Mesendoderm (in vitro differentiated cells): ENCODE measurements at regions not wholly inside any gene's neighbourhood (a gene's known extent, or its start where the extent isn't known, plus 50 kb on each side); places are given as distances from the start of the nearest gene placed in this dataset.

ENCODE experiments used
- DNase-seq: peaks from one replicate; pipeline ENCODE4 v3.0.0; 2013
- H2AK5ac ChIP-seq: 2 replicates; pipeline ENCODE4 v1.6.1; 2013; ENCODE audit warnings: low read length, inconsistent platforms
- H2BK120ac ChIP-seq: 2 replicates; pipeline ENCODE4 v1.6.1; 2013; ENCODE audit warnings: low read depth, mild to moderate bottlenecking, low read length, moderate library complexity, mixed read lengths
- H2BK15ac ChIP-seq: replicated peaks from 2 replicates; pipeline ENCODE4 v1.6.1; 2013; ENCODE audit warnings: low read depth, mild to moderate bottlenecking, moderate library complexity
- H2BK5ac ChIP-seq: 2 replicates; pipeline ENCODE4 v1.6.1; 2013; ENCODE audit warnings: low read length, inconsistent platforms
- H3K18ac ChIP-seq: 2 replicates; pipeline ENCODE4 v1.6.1; 2013; ENCODE audit warnings: mild to moderate bottlenecking, low read length, mixed read lengths
- H3K23ac ChIP-seq: one replicate; pipeline ENCODE4 v1.6.1; 2013; ENCODE audit warnings: low read length
- H3K27ac ChIP-seq: 2 replicates; pipeline ENCODE4 v1.5.1; 2013; ENCODE audit warnings: low read depth, mild to moderate bottlenecking, inconsistent platforms, low read length, moderate library complexity
- H3K27me3 ChIP-seq: 2 replicates; pipeline ENCODE4 v1.6.1; 2013; ENCODE audit warnings: low read length, control low read depth, mild to moderate bottlenecking, inconsistent platforms; ENCODE audit not compliant: insufficient read depth, poor library complexity
- H3K36me3 ChIP-seq: 2 replicates; pipeline ENCODE4 v1.6.1; 2013; ENCODE audit warnings: low read length, inconsistent platforms; ENCODE audit not compliant: control insufficient read depth, insufficient read depth
- H3K4ac ChIP-seq: one replicate; pipeline ENCODE4 v1.6.1; 2013; ENCODE audit warnings: low read depth, mild to moderate bottlenecking, low read length, moderate library complexity
- H3K4me1 ChIP-seq: 2 replicates; pipeline ENCODE4 v1.6.1; 2013; ENCODE audit warnings: low read depth, low read length, inconsistent platforms; ENCODE audit not compliant: control insufficient read depth
- H3K4me2 ChIP-seq: 2 replicates; pipeline ENCODE4 v1.6.1; 2013; ENCODE audit warnings: low read length
- H3K4me3 ChIP-seq: 2 replicates; pipeline ENCODE4 v1.5.1; 2013; ENCODE audit warnings: mild to moderate bottlenecking, low read length
- H3K56ac ChIP-seq: one replicate; pipeline ENCODE4 v1.6.1; 2013; ENCODE audit warnings: low read length
- H3K79me1 ChIP-seq: 2 replicates; pipeline ENCODE4 v1.6.1; 2013; ENCODE audit warnings: low read length, inconsistent platforms
- H3K79me2 ChIP-seq: 2 replicates; pipeline ENCODE4 v1.6.1; 2013; ENCODE audit warnings: mild to moderate bottlenecking, low read length; ENCODE audit not compliant: control insufficient read depth, insufficient read depth
- H3K9ac ChIP-seq: 2 replicates; pipeline ENCODE4 v1.6.1; 2013; ENCODE audit warnings: low read length, inconsistent platforms
- H4K5ac ChIP-seq: one replicate; pipeline ENCODE4 v1.6.1; 2013; ENCODE audit warnings: low read length
- H4K8ac ChIP-seq: one replicate; pipeline ENCODE4 v1.6.1; 2013; ENCODE audit warnings: low read depth, mild to moderate bottlenecking, control low read depth, low read length, moderate library complexity
- WGBS: extraction: QIAGEN DNeasy Blood & Tissue Kit; methylation state at CpG from one replicate; pipeline ENCODE4 v1.1.7; 2013; ENCODE audit warnings: low lambda C conversion rate, missing lambda C conversion rate; ENCODE audit not compliant: insufficient coverage; ENCODE audit errors: extremely low coverage; 5-methylcytosine and 5-hydroxymethylcytosine counted together

DNA sequence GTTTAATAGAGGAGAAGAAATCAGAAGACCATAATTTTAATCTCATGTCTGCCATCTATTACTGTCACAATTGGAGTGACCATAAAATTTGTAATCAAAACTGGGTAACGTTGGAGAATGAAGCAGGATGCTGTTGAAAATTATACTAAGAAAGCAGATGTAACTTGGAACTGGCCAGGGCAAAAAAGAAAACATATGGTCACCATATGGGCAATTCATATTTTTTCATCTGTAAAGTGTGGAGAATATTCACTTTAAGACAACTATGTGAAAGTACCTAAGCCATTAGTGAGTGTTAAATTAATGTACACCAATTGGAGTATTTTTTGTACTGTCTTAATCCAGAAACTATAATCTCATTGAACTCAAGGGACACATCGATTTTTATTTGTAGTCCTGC, 1008.0 kb downstream of the GLUD2 start:
- Histone ChIP-seq H3K9ac (no peak overlapping the region), H3K4me2 (no peak overlapping the region), H3K4me3 (no peak overlapping the region), H2AK5ac (no peak overlapping the region), H4K8ac (no peak overlapping the region), H3K36me3 (no peaks in the 10 kb centered on the region), H2BK5ac (no peak overlapping the region), H3K79me1 (no peaks in the 10 kb centered on the region), H3K79me2 (no peaks in the 10 kb centered on the region), H2BK120ac (no peak overlapping the region), H3K27ac (no peak overlapping the region), H4K5ac (no peak overlapping the region), H3K27me3 (no peaks in the 10 kb centered on the region), H3K56ac (no peak overlapping the region), H2BK15ac (no peak overlapping the region), H3K18ac (no peak overlapping the region), H3K4me1 (no peaks in the 10 kb centered on the region), H3K23ac (no peak overlapping the region), H3K4ac (no peak overlapping the region)
- no peak for DNase-seq
- no CpG with 5 or more reads among the region's 2 CpGs for WGBS

DNA sequence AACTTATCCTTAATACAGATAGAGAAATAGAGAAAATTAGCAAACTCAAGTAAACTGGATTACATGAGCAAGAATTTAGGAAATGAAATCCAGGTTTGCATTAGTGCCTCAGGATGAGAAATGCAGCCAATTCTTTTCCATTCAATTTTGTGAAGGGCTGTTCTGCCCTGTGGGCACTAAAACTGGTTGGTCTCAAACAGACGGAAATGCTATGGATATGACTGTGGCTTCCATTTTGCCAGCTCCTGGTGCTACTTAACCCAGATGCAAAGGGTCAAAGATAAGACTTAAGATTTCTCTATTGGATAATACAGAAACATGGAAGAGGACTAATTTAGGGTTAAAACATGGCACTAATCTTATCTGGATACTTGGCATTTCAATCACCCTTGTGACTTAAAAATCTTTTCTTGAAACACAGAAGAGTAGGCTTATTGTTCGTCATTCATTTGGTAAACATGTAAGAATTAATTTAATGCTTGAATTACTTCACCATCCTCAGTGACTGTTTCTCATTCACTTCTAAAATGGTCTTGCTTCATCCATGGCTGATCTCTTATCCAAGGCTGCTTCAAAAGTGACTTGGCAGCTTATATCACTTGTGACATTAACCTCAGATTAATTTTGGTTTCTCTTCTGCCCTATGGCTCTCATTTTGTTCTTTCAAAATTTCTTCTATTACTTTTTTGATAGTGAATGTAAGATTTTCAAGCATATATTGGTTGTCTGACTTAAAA, 1008.7 kb downstream of the GLUD2 start:
- H3K4me1 ChIP-seq = no peaks in the 10 kb centered on the region
- no peak overlapping the region for H3K56ac ChIP-seq
- no peaks in the 10 kb centered on the region for H3K36me3 ChIP-seq
- WGBS = no CpG with 5 or more reads among the region's 2 CpGs
- no peak overlapping the region for H3K4me3 ChIP-seq
- no peak overlapping the region for H3K27ac ChIP-seq
- H3K79me1 ChIP-seq = no peaks in the 10 kb centered on the region
- no peak for DNase-seq
- H2BK5ac ChIP-seq = no peak overlapping the region
- no peak overlapping the region for H4K5ac ChIP-seq
- H2BK15ac ChIP-seq = no peak overlapping the region
- H3K79me2 ChIP-seq = no peaks in the 10 kb centered on the region
- no peak overlapping the region for H2BK120ac ChIP-seq
- no peak overlapping the region for H3K9ac ChIP-seq
- no peak overlapping the region for H3K18ac ChIP-seq
- H4K8ac ChIP-seq = no peak overlapping the region
- H3K4ac ChIP-seq = no peak overlapping the region
- no peak overlapping the region for H3K23ac ChIP-seq
- no peak overlapping the region for H3K4me2 ChIP-seq
- H3K27me3 ChIP-seq = no peaks in the 10 kb centered on the region
- no peak overlapping the region for H2AK5ac ChIP-seq

DNA sequence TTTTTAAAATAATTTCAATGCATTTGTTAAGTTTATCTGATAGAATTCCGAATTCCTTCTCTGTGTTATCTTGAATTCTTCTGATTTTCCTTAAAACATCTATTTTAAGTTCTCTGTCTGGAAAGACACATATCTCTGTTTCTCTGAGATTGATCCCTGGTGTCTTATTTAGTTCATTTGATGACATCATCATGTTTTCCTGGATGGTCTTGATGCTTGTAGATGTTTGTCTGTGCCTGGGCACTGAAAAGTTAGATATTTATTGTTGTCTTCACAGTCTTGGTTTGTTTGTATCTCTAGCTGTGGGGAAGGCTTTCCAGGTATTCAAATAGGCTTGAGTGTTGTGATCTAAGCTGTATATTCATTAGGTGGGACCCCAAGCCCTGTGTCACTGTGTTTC, 1028.8 kb downstream of the GLUD2 start:
- Histone ChIP-seq H4K5ac (no peak overlapping the region), H4K8ac (no peak overlapping the region), H2AK5ac (no peak overlapping the region), H3K23ac (no peak overlapping the region), H3K79me1 (no peaks in the 10 kb centered on the region), H2BK15ac (no peak overlapping the region), H3K4me1 (no peaks in the 10 kb centered on the region), H3K79me2 (no peaks in the 10 kb centered on the region), H3K27ac (no peak overlapping the region), H3K9ac (no peak overlapping the region), H3K18ac (no peak overlapping the region), H2BK5ac (no peak overlapping the region), H3K4ac (no peak overlapping the region), H3K27me3 (no peaks in the 10 kb centered on the region), H3K4me3 (no peak overlapping the region), H3K36me3 (no peaks in the 10 kb centered on the region), H3K4me2 (no peak overlapping the region), H3K56ac (no peak overlapping the region), H2BK120ac (no peak overlapping the region)
- no peak for DNase-seq
- no CpG with 5 or more reads among the region's 1 CpG for WGBS

DNA sequence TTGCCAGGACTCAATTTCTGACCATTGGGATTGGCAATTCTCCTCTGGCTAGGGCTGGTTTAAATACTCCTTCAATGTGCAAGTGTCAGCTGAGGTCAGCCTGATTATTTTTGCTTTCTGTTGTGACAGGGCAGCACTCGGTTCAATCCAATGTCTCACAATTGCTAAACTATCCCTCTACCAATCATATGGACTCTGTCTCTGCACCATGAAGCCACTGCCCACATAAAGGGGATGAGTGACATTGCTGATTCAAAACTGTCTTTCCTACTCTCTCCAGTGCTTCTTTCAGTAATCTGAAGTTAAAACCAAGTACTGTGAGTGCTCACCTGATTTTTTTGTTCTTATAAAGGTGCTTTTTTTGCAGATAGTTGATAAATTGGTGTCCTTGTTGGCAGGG, 1030.7 kb downstream of the GLUD2 start:
- DNase-seq = no peak
- H2BK120ac ChIP-seq = no peak overlapping the region
- no peak overlapping the region for H2BK5ac ChIP-seq
- H3K36me3 ChIP-seq = no peaks in the 10 kb centered on the region
- H3K79me2 ChIP-seq = no peaks in the 10 kb centered on the region
- no peaks in the 10 kb centered on the region for H3K27me3 ChIP-seq
- H3K79me1 ChIP-seq = no peaks in the 10 kb centered on the region
- H3K4me2 ChIP-seq = no peak overlapping the region
- WGBS = no CpG with 5 or more reads among the region's 1 CpG
- H3K18ac ChIP-seq = no peak overlapping the region
- no peak overlapping the region for H3K9ac ChIP-seq
- no peak overlapping the region for H3K4me3 ChIP-seq
- H2BK15ac ChIP-seq = no peak overlapping the region
- no peak overlapping the region for H3K23ac ChIP-seq
- H2AK5ac ChIP-seq = no peak overlapping the region
- H4K8ac ChIP-seq = no peak overlapping the region
- no peak overlapping the region for H4K5ac ChIP-seq
- H3K4me1 ChIP-seq = no peaks in the 10 kb centered on the region
- H3K4ac ChIP-seq = no peak overlapping the region
- H3K56ac ChIP-seq = no peak overlapping the region
- H3K27ac ChIP-seq = no peak overlapping the region

DNA sequence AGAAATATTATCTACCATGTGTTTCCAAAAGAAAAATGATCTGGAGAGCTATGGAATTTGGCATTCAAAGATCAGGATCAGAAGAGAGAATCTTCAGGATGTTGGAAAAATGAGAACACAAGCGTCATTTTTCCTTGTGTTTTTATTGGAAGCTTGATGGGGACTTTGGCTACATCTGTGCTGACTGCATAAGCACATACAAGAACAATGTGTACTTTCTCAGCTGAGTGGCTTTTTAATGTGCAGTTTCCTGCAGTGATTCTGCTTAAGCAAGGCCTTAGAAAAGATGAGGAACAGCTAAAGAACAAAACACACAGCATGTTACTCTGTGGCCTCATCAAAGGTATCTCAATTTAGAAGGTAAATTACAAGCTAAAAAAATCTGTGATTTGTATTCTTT, 1039.9 kb downstream of the GLUD2 start:
- no peak for DNase-seq
- Histone ChIP-seq H3K27ac (no peak overlapping the region), H3K4ac (no peak overlapping the region), H3K4me2 (no peak overlapping the region), H3K4me1 (no peaks in the 10 kb centered on the region), H2BK120ac (no peak overlapping the region), H2BK15ac (no peak overlapping the region), H3K4me3 (no peak overlapping the region), H3K27me3 (no peaks in the 10 kb centered on the region), H3K23ac (no peak overlapping the region), H3K9ac (no peak overlapping the region), H3K56ac (no peak overlapping the region), H3K79me1 (no peaks in the 10 kb centered on the region), H2AK5ac (no peak overlapping the region), H3K18ac (no peak overlapping the region), H3K79me2 (no peaks in the 10 kb centered on the region), H4K5ac (no peak overlapping the region), H2BK5ac (no peak overlapping the region), H4K8ac (no peak overlapping the region), H3K36me3 (no peaks in the 10 kb centered on the region)
- WGBS = no CpG with 5 or more reads among the region's 1 CpG

DNA sequence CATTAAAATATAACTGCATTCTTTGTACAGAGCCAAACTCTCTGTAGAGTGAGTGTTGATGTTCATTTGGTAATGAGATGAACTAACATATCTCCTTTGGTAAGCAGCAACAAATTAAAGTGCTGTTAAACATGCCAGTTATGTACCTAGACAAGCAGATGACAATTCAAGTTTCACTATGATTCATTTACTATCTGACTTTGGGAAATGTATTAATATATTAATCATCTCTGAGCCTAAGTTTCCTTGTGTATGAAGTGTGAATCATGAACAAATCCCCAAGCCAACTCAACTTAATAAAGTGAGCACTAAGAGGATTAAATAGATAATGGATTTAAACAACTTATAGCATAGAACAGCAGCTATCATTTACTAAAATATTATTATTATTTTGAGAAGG, 1044.2 kb downstream of the GLUD2 start:
- Histone ChIP-seq H3K9ac (no peak overlapping the region), H3K36me3 (no peaks in the 10 kb centered on the region), H3K27me3 (no peaks in the 10 kb centered on the region)

More for the DNA sequence above, 1044.2 kb downstream of the GLUD2 start:
- Histone ChIP-seq H2AK5ac (no peak overlapping the region), H2BK5ac (no peak overlapping the region), H4K5ac (no peak overlapping the region), H3K4me3 (no peak overlapping the region), H3K18ac (no peak overlapping the region), H3K23ac (no peak overlapping the region), H4K8ac (no peak overlapping the region), H3K79me1 (no peaks in the 10 kb centered on the region), H3K56ac (no peak overlapping the region), H3K4me2 (no peak overlapping the region), H2BK15ac (no peak overlapping the region), H3K4ac (no peak overlapping the region), H3K27ac (no peak overlapping the region), H3K4me1 (no peaks in the 10 kb centered on the region), H3K79me2 (no peaks in the 10 kb centered on the region), H2BK120ac (no peak overlapping the region)
- DNase-seq = no peak
